NCI-H446 treated with DMSO at 0.1 percent for 48 hours (cell line): ENCODE measurements at regions not wholly inside any gene's neighbourhood (a gene's known extent, or its start where the extent isn't known, plus 50 kb on each side); places are given as distances from the start of the nearest gene placed in this dataset.

Experiments
- DNase-seq: peaks from one replicate; lab custom pipeline; 2025; lab: John Stamatoyannopoulos, UW

DNA sequence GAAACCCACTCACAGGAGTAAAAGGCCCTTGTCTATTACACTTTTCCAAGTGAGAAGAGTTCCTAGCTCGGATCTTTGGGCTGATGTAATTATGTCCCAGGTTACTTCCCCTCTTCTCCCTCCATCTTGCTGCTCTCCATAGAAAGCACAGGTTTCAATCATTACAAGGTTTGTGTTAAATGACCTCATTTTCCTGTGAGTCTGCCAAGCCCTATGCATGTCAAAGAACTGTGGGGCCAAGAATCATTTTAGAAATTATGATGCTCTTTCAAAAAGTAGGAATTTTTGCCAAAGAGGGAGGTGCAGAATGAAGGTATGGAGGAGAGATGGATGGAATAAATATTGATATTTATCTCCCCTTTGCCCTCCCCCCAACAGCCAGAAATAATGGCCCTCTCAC, 129.3 kb upstream of the TPM1 start:
- peak; percentile 2 for DNase-seq

DNA sequence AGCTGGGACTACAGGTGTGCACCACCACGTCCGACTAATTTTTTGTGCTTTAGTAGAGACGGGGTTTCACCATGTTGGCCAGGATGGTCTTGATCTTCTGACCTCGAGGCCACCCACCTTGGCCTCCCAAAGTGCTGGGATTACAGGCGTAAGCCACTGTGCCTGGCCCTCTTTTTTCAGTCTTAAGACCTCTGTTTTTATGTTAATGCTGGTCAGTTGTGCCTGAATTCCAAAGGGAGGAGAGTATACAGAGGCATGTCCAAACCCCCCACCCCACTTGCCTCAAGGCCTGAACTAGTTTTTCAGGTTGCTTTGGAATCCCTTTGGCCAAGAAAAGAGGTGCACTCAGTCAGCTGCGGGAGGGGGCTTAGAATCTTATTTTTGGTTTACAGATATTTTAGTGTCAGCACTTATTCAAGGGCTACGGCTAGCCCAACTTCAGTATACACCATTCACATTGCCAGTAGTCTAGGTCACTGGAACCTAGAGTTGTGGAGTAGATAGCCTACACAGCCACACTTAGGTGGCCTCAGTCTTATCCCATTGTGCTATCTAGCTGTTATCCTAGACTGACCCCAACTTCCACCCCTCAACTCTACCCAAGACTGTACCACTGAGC, 128.0 kb upstream of the TPM1 start:
- no peak for DNase-seq

DNA sequence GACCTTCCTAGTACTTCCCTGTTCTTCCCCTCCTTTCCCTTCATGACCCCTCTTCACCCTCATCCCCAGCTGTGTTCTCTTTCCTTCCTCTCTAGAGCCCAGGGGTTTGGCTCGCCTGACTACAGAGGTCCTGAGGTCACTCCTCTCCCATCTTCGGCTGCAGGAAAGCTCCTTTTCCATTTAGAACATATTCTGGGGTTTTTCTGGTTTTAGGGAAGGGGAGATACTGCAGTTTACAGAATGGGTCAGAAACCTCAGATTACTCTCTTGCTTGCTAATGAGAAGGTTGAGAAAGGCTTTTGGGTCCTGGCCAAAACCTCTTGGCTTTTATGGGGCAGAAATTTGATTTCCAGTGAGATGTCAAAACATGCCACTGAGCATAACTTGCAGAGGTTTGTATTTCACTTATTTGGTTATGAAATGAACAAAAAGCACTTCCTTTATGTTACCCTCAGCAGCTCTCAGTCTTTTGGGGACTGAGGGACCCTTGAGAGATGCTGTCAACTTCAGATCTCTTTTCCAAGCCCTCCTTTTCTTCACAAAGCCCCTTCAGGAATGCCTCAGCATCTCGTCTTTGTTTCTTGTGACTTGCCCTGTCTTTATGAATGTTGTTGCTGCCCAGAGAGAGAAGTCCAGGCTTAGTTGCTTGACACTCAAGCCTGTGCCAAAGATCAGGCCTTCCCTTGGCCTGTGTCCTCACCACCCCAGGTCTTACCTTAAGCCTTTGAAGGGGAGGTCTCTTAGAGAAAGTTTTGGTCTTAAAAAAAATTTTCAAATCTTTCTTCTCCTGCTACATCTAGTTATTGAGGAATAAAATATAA, 121.7 kb upstream of the TPM1 start:
- no peak for DNase-seq

DNA sequence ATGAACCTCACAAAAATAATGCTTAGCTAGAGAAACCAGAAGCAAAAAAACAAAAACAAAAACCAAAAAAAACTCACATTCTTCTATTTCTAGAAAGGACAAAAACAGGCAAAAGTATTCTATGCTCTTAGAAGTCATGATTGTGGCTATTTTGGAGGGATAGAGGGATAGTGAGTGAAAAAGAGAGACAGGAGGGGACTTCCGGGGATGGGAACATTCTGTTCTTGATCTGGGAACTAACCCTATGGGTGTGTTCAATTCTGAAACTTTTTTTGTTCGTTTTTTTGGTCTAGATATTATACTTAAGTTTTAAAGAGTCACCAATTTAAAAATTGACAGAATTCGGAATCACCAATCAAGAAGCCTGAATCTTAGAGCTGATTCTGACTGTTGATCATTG, 120.0 kb upstream of the TPM1 start:
- DNase-seq: no peak

DNA sequence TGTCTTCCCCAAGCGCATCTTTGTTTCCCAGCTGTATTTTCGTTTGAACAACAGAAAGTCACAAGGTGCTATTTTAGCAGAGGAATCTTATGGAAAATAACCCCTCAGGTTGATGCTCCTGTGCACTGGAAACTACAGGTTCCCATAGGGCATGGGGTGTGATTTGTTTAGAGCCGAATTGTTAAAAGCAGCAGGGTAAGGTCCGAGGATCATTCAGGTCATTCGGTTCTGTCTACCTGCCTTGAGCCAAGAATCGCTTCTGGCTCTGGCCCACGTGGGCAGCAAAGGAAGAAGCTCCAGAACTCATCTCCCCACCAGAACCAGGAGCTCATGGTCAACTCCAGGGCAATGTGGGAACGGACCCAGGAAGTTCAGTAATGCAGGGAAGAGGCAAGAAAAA, 116.7 kb upstream of the TPM1 start:
- no peak for DNase-seq

DNA sequence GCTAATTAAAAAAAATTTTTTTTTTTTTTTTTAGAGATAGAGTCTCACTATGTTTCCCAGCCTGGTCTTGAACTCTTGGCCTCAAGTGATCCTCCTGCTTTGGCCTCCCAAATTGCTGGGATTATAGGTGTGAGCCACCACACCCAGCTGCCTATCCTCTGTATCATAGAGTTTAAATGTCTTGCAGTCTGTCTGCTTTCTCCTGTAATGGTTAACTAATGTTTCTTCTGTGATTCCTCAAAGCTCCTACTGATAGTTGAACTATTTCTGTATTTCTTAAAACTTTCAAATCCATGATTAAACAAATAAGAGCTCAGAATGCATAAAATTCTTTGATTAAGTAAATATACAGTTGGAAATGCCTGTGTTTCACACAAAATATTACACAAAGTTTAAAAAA, 115.4 kb upstream of the TPM1 start:
- no peak for DNase-seq

DNA sequence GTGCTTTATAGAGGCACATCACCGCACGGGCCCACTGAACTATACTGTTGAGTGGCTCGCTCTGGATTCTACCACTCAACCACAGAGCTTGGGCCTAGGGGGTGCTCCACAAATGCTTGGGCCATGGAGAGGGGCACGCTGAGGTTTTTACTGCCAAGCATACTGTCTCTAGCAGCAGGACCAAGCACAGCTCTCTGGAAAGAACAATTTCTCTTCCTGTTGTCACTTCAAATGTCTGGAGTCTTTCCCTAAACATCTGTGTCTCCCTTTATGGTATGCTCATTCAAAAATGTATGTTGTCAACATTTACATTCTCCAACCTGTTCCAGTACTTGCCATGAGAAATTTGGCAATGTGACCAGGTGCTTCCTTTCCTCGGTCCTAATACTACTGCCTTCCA, 114.7 kb upstream of the TPM1 start:
- no peak for DNase-seq

DNA sequence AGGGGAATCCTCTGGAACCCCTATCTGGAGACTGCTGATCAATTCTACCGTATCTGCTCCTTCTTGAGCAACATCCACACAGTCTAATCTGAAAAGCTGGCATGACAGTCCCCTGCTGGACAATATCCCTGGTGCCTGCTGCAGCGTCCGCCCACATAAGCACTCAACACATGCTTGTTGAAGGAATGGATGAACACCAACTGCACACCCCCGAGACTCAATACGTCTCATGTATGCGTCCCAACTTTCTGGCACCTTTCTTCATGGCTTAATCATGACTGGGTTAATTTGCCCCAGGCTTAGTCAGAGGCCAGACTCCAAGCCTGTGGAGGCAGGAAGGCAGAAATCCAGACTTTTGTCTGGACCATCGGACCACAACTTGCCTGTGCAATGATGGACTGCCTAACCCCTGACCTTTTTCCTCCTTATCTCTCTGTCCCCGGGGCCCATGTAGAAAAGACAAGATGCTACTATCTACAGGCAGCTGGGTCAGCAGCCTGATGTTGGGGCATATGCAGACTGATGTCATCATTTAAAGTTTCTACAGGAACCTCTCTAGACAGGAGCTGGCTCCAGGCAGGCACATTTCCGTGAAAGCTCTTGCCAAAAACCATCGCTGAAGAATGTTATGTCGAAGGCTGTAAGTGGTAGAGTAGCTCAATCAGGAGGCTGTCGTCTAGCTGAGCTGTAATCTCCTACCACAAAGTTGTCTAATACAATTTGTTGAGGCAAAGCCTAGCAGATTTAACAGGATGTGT, 114.1 kb upstream of the TPM1 start:
- peak; percentile 59 for DNase-seq

DNA sequence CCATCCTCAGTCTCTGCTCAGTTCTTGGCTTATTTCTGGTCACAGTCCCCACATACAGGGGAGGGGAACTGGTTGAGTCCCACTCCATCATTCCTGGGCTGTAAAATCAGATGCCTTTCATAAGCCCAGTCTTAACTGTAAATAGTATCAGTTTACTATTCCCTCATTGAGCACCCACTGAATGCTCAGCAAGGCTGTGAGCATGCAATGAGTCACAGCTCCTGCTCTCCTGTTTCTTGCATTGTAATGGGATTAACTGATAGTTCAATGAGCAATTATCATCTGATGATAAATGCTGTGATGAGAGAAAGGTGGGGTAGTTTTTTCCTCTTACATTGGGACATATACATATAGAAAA, 113.6 kb upstream of the TPM1 start:
- DNase-seq: peak; percentile 38

DNA sequence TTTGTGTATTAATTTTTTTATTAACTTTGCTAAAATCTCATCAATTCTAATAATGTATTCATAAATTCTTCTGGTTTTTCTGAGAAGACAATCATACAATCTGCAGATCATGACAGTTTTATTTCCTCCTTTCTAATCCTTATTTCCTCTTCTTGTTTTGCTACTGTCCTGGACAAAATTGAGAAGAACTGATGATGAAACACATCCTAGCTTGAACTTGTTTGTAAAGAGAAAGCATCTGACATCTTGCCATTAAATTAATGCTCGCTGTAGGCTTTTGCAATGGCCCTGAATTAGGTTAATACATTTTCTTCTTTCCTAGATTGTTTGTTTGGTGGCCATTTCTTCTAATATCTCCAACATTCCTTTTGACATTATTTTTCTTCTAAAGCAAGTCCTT, 110.9 kb upstream of the TPM1 start:
- DNase-seq: no peak

DNA sequence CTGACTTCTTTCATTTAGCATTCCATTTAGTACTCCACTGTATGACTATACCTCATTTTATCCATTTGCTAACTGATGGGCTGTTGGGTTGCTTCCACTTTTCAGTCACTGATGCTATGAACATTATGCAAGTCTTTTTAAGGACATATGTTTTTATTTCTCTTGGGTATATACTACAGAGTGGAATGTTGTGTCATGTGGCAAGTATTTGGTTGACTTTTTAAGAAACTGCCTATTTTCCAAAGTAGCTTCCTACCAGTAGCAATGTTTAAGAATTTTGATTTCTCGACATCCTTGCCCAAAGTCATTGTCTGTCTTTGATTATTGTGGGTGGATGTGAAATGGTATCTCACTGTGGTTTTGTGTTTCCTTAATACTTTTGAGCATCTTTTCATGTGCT, 110.1 kb upstream of the TPM1 start:
- no peak for DNase-seq

DNA sequence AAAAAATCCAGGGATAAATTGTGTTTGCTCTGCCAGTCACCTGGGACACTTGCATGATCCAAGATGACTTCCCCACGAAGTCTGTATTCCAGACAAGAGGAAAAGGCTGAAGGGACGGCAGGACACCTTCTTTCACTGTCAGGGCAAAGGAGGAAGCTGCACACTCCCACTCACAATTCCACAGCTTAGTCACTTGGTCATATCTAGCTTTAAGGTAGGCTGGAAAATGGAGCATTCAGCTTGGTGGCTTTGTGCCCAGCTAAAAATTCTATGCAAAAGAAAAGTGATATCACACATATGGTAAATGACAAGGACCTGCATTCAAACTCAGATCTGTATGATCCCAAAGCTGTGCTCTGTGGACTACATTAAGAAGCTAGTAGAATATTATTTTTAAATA, 109.2 kb upstream of the TPM1 start:
- no peak for DNase-seq

DNA sequence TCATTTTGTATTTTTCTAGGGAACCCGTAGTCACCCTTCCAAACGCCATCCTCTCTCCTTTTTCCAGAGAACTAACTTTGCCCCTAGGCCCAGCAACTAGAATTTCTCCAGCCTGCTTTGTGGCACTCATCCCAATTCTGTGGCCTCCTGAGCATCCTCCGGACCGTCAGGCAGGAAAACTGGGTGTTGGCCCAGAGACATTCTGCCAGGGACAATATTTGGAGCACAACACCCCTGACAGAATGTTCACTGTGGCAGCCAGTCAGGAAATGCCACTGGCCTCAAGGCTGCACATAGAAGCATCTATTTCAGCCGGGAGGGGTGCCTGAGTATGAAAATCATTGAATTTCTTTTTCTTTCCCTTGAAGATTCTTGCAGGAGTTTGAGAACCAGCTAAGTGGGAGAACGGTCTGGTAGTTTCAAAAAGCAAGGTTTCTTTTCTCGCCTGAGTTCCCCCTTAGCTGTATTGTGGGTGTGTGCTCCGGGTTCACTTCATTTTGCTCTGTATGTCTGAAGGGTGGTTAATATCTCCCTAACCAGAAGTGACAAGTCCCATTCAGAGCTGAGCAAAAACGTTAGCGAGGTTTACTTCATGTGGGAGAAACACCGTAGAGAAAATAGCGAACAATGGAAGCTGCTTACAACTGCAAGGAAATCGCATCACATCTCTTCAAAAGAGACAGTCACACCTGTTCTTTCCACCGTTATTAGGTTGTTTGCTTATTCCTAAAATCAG, 108.1 kb upstream of the TPM1 start:
- DNase-seq: no peak

DNA sequence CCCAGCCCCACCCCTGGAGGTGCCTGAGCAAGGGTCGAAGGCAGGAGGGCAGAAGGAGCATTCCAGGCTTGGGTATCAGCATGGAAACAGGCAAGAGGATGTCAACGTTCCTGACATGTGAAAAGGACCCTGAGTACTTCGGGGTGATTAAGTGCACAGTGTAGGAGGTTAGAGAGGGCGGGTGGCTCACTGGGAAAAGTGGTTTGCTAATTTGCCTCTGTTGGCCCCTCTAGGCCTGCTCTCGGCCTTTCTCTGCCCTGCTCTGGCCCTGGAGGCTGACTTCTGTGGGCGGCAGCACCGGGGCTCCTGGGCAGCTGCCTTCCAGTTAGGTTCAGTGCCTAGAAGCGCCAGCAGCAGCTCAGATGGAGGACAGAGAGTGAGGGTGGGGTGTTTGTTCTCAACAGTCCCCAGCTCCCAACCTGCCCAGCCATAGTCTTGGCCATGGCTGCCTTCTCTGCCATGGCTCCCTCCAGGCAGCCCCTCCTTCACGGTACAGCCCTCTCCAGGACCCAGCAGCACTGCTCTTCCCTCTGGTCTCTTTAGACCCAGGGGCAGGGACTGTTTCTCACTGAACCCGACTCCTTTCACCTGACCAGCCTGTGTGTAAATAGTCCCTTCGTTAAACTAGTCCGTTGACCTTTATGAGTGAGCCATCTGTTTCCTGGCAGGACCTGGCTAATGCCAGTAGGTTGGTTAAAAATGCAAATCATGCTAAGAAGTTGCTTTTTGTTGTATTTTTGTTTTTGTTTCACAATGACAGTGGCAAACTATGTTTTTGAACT, 107.1 kb upstream of the TPM1 start:
- DNase-seq: no peak

DNA sequence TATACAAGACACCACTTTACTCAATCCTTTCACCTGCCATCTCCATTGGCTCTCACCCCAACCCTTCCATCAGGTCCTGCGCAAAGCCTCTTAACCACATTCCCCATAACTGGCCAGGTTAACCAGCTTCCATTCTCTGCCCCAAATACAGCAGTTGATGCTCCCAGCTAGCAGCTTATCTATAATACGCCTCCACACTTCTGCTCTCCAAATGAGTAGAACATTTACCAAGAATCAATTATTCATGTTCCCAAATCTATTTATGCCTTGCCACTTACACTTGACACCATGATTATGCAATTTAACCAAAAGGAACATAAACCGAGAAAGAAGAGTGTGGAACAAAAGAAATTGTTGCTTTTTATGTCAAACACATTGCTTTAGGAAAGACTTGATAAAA, 103.7 kb upstream of the TPM1 start:
- DNase-seq: no peak

DNA sequence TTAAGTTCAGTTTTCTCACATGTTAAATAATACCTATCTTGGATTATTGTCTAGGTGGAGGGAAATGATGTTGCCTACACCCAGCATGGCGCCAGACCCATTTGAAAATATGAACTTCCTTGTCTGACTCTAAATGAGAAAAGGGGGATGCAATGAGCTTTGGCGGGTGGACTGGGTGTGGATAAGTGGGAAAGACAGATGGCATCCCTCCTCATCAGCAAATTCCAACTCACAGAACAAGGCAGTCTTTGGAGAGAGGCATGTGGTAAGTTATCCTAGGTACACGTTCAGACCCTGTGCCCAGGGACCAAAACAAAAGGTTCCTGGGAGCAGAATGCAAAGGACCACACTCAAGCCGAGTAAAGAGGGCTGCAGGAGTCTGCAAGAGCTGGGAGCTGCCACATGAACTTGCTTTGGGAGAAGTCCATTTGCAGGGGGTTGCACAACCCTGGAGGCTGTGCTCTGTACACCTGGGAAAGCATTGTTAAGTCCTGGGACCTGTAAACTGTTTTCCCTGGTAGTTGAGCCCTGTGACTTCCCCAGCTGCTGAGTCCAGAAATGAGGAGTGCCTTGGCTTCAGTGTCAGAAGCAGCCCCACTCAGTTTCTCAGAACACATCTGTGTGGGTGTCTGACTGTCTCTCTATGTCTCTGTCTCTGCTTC, 102.3 kb upstream of the TPM1 start:
- no peak for DNase-seq

DNA sequence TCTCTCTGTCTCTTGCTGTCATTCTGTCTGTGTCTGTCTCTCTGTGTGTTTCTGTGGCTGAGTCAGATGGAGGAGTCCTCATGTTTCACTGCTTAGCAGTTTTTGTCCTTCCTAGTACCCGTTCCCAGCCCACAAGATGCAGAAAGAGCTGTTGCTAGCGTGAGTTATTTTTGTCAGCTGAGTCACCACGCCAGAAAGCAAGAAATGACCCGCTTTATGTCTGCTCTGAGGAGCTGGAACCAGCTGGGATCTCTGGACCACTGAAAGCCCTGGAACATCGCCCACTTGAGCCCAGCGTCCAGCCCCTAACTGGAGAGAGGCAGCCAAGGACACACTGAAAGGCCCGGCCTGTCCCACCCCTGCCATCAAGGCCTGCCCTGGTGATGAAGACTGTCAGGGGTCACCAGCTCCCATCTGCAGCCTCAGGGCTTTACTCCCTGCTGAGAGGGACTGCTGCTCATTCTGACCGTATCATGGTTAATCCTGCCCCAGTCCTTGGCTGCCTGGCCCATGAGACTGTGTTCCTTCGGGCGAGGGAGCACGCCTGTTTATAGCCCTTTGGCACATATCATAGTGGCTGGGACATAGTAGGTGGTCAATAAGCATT, 101.7 kb upstream of the TPM1 start:
- DNase-seq: no peak

DNA sequence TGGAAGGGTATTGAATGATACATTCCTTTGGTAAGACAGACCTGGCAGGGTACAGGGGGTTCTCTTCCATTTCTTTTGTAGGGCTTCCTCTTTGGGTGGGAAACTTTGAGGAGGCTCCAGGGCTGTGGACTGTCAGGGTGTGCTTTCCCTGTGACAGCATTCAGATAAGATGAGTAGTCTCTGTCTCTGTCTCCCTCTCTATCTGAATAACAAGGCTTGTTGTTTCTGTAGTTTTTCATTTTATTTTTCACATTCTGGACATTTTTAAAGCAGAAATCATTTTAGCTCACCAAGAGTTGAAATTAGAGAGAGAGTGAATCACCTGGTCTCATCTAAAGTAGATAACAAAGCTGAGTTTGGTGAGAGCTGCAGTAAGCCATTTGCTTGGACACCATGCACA, 100.8 kb upstream of the TPM1 start:
- DNase-seq: no peak

DNA sequence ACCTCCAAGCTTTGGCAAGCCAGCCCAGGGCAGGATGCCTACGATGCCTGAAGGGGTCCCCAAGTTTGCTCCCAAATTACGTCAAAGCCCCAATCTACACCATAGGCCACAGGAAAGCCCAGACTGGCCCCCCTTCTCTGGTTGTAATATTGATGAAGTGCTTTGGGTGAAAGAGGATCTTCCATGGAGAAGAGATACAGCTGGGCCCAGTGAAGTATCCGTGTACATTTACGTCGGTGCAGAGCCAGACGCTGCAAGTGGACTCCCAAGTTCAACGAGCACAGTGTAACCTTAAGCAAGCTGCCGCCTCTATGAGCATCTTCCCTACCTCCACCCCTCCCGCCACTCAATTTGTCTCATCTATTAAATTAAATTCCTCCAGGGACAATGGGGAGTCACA, 100.1 kb upstream of the TPM1 start:
- no peak for DNase-seq

DNA sequence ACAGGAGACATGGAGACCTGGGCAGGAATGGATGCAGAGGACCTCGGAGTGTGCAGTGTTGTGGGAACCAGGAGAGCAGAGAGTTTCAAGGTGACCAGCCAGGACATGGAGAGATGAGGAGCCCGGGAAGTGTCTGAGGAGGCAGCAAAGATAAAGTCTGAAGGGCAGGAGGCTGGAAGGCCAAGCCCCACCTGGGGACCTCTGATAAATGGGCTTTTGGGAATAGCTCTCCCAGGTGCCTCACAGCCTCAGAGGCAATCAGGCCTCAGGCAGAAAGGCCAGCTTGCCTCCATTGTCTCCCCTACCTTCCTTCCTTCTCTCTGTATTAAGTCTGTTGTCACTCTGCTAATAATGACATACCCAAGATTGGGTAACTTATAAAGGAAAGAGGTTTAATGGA, 97.5 kb upstream of the TPM1 start:
- no peak for DNase-seq

DNA sequence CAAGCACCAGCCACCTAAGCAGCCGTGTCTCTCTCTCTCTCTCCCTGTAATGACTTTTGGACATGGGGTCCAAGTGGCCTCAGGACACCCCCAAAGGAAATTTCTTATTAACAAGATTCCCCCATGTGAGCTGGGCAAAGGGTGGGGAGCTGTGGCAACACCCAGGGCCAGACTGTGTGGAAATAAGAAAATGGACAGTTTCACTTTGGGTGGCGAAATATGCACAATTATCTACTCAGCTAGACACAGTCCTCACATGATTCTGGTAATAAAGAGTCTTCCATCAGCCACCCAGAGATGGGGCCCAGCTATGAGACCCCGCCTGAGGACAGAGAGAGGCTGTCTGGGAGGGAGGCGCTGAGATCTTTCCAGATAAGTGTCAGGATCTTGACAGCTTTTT, 96.8 kb upstream of the TPM1 start:
- no peak for DNase-seq
